ENCODE measurements at regions not wholly inside any gene's neighbourhood (a gene's known extent, or its start where the extent isn't known, plus 50 kb on each side); places are given as distances from the start of the nearest gene placed in this dataset.
A peak's percentile ranks its signal among the peaks of the same experiment; 100 is the strongest.

GRCh38 chr1:185533596-185533995 lies 200.6 kb upstream of the HMCN1 start:
- Histone ChIP-seq H3K9me3 (no peaks in the 10 kb centered on the region), H3K36me3 (no peaks in the 10 kb centered on the region), H3K27me3 (no peaks in the 10 kb centered on the region), H3K4me1 (peaks cover 0 to 43% (median 4%) of the 10 kb centered on the region in 12 donors), H3K27ac (peak overlapping the region in 5 of 12 donors; percentile 1 to 23 (median 17)), H3K4me3 (no peak overlapping the region)
- DNase-seq (peak in 1 of 5 donors; percentile 29), ATAC-seq (peak; percentile 43 to 77 (median 56))
- no peak for TF ChIP-seq POLR2A (IDR thresholded peaks at IDR 0.05)
- TF ChIP-seq, protein P1, sequence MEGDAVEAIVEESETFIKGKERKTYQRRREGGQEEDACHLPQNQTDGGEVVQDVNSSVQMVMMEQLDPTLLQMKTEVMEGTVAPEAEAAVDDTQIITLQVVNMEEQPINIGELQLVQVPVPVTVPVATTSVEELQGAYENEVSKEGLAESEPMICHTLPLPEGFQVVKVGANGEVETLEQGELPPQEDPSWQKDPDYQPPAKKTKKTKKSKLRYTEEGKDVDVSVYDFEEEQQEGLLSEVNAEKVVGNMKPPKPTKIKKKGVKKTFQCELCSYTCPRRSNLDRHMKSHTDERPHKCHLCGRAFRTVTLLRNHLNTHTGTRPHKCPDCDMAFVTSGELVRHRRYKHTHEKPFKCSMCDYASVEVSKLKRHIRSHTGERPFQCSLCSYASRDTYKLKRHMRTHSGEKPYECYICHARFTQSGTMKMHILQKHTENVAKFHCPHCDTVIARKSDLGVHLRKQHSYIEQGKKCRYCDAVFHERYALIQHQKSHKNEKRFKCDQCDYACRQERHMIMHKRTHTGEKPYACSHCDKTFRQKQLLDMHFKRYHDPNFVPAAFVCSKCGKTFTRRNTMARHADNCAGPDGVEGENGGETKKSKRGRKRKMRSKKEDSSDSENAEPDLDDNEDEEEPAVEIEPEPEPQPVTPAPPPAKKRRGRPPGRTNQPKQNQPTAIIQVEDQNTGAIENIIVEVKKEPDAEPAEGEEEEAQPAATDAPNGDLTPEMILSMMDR (IDR thresholded peaks at IDR 0.05): no peak
- WGBS, 4 donors: 56 to 61% (median 57%) methylated on average over 4 of the region's 4 CpGs
- intact Hi-C loops (cut with DNase I): no loop called here

GRCh38 chr1:185532856-185533255 lies 201.3 kb upstream of the HMCN1 start:
- intact Hi-C loops (cut with DNase I): no loop called here
- Histone ChIP-seq H3K4me1 (peaks cover 0 to 43% (median 4%) of the 10 kb centered on the region in 12 donors), H3K4me3 (no peak overlapping the region), H3K27me3 (no peaks in the 10 kb centered on the region), H3K27ac (peak overlapping the region in 3 of 12 donors; percentile 14 to 23 (median 20)), H3K9me3 (no peaks in the 10 kb centered on the region), H3K36me3 (no peaks in the 10 kb centered on the region)
- TF ChIP-seq POLR2A (IDR thresholded peaks at IDR 0.05): no peak
- ATAC-seq (no peak), DNase-seq (no peak)

- Histone ChIP-seq H3K4me3 (no peak overlapping the region), H3K27ac (no peak overlapping the region), H3K27me3 (no peaks in the 10 kb centered on the region), H3K36me3 (no peaks in the 10 kb centered on the region), H3K4me1 (peaks cover 0 to 34% (median 4%) of the 10 kb centered on the region in 12 donors), H3K9me3 (no peaks in the 10 kb centered on the region)
- TF ChIP-seq, protein P1 (IDR thresholded peaks at IDR 0.05): no peak
- TF ChIP-seq POLR2A (IDR thresholded peaks at IDR 0.05): no peak
- intact Hi-C loops (cut with DNase I): no loop called here
- ATAC-seq: no peak
- DNase-seq: no peak
- 91 to 95% (median 94%) methylated on average over 4 of the region's 4 CpGs for WGBS, 4 donors
These were observed 202.4 kb upstream of the HMCN1 start for GRCh38 chr1:185531838-185532237.

- DNase-seq (no peak), ATAC-seq (no peak)
- 59 to 71% (median 62%) methylated on average over 3 of the region's 3 CpGs for WGBS, 4 donors
- peaks cover 0 to 20% (median 4%) of the 10 kb centered on the region in 12 donors for H3K4me1 ChIP-seq
- H3K4me3 ChIP-seq: no peak overlapping the region
- TF ChIP-seq, protein P1 (IDR thresholded peaks at IDR 0.05): no peak
- TF ChIP-seq POLR2A (IDR thresholded peaks at IDR 0.05): no peak
- no peaks in the 10 kb centered on the region for H3K27me3 ChIP-seq
- no peaks in the 10 kb centered on the region for H3K36me3 ChIP-seq
- intact Hi-C loops (cut with DNase I): no loop called here
- no peak overlapping the region for H3K27ac ChIP-seq
- H3K9me3 ChIP-seq: no peaks in the 10 kb centered on the region
These were observed 204.0 kb upstream of the HMCN1 start for GRCh38 chr1:185530215-185530614.

- no peaks in the 10 kb centered on the region for H3K36me3 ChIP-seq
- no peaks in the 10 kb centered on the region for H3K9me3 ChIP-seq
- H3K27me3 ChIP-seq: no peaks in the 10 kb centered on the region
- peaks cover 0 to 15% (median 4%) of the 10 kb centered on the region in 12 donors for H3K4me1 ChIP-seq
- TF ChIP-seq, protein P1 (IDR thresholded peaks at IDR 0.05): no peak
- TF ChIP-seq POLR2A (IDR thresholded peaks at IDR 0.05): no peak
- intact Hi-C loops (cut with DNase I): no loop called here
- 65 to 71% (median 68%) methylated on average over 3 of the region's 3 CpGs for WGBS, 4 donors
- H3K4me3 ChIP-seq: no peak overlapping the region
- H3K27ac ChIP-seq: no peak overlapping the region
- ATAC-seq: no peak
- DNase-seq: no peak
These were observed 204.5 kb upstream of the HMCN1 start for GRCh38 chr1:185529673-185530072.
